HCT116 (cell line): ENCODE measurements at regions not wholly inside any gene's neighbourhood (a gene's known extent, or its start where the extent isn't known, plus 50 kb on each side); places are given as distances from the start of the nearest gene placed in this dataset.

Source experiments
- ATAC-seq: fragments of 200-7000 bp; cut with Tn5 transposase; 2 replicates; pipeline ENCODE4 v1.9.1; 2020; ENCODE audit warnings: mild to moderate bottlenecking, moderate library complexity
- BruUV-seq: library from RNA; stranded (reverse); fragments of 400-500 nt; replicated peaks from 2 replicates; lab custom pipeline; 2021; lab: Mats Ljungman, UMichigan
- CTCF ChIA-PET: fragments of 300-600 bp; sonication (Branson Sonifier 250); formaldehyde crosslinking; loops from one replicate; lab custom pipeline; 2021; ENCODE audit warnings: antibody characterized with exemption; lab: Charles Lee
- POLR2A ChIA-PET: fragments of 300-600, 350-600 bp; sonication (Branson Sonifier 250); formaldehyde crosslinking; loops from one replicate; lab custom pipeline; 2021; ENCODE audit warnings: antibody characterized with exemption; lab: Charles Lee
- RAD21 ChIA-PET, 2 experiments: fragments of 300-600 bp; sonication (Branson Sonifier 250); formaldehyde crosslinking; loops; one replicate each; lab custom pipeline; 2023; ENCODE audit warnings: low total read pairs in 2 of 2; ENCODE audit not compliant: uncharacterized antibody in 2 of 2, unreplicated experiment in 2 of 2, low non-redundant PET in 1 of 2; lab: Charles Lee
- DNase-seq: peaks from one replicate; pipeline ENCODE4 v3.0.0-alpha.2; 2010; ENCODE audit warnings: low read depth, low spot score
- H2AFZ ChIP-seq: fragments of 200-600 bp; shearing (Covaris generic), sonication (generic); 2 replicates; pipeline ENCODE4 v1.6.1; 2017; ENCODE audit warnings: low read depth, mixed run types, mixed read lengths, antibody characterized with exemption, low read length; ENCODE audit not compliant: poor library complexity, severe bottlenecking
- H3K27ac ChIP-seq: 2 replicates; pipeline ENCODE4 v1.5.1; 2012; ENCODE audit warnings: low read depth, low read length
- H3K27me3 ChIP-seq: fragments of 200-600 bp; sonication (generic); 2 replicates; pipeline ENCODE4 v1.6.1; 2016; ENCODE audit warnings: mixed run types, low read length, mixed read lengths; ENCODE audit not compliant: insufficient read depth
- H3K36me3 ChIP-seq, 2 experiments: fragments of 200-500 bp in 1 of 2; fragments of 200-600 bp in 1 of 2; sonication (Bioruptor generic) in 1 of 2; sonication (generic) in 1 of 2; 2 replicates each; pipeline versions ENCODE4 v1.5.1 to v1.6.1; 2014 to 2016; ENCODE audit warnings: low read length in 2 of 2, inconsistent platforms in 1 of 2, mixed read lengths in 1 of 2, mixed run types in 1 of 2; ENCODE audit not compliant: insufficient read depth in 2 of 2, control insufficient read depth in 1 of 2
- H3K4me1 ChIP-seq, 2 experiments: fragments of 200-600 bp in 1 of 2; sonication (generic) in 1 of 2; 2 replicates each; pipeline versions ENCODE4 v1.5.1 to v1.6.1; 2012 to 2017; ENCODE audit warnings: low read length in 2 of 2, inconsistent platforms in 1 of 2, mild to moderate bottlenecking in 1 of 2, mixed read lengths in 1 of 2, mixed run types in 1 of 2, moderate library complexity in 1 of 2; ENCODE audit not compliant: insufficient read depth in 2 of 2, control insufficient read depth in 1 of 2
- H3K4me2 ChIP-seq: fragments of 200-600 bp; sonication (generic); 2 replicates; pipeline ENCODE4 v1.6.1; 2017; ENCODE audit warnings: mixed run types, low read length, mixed read lengths
- H3K4me3 ChIP-seq, 2 experiments: fragments of 200-600 bp in 1 of 2; sonication (generic) in 1 of 2; replicated peaks in 1 of 2; 2 replicates each; pipeline ENCODE4 v1.5.1; 2011 to 2016; ENCODE audit warnings: low read length in 2 of 2, control low read depth in 1 of 2, low read depth in 1 of 2, mild to moderate bottlenecking in 1 of 2, mixed read lengths in 1 of 2, mixed run types in 1 of 2
- H3K79me2 ChIP-seq: fragments of 200-600 bp; sonication (generic); 2 replicates; pipeline ENCODE4 v1.6.1; 2017; ENCODE audit warnings: mild to moderate bottlenecking, mixed run types, low read length, moderate library complexity, mixed read lengths; ENCODE audit not compliant: insufficient read depth
- H3K9ac ChIP-seq: fragments of 200-600 bp; sonication (generic); 2 replicates; pipeline ENCODE4 v1.6.1; 2016; ENCODE audit warnings: low read length, mixed read lengths
- H3K9me2 ChIP-seq: fragments of 200-600 bp; sonication (generic), shearing (Covaris generic); 2 replicates; pipeline ENCODE4 v1.6.1; 2017; ENCODE audit warnings: mixed run types, mild to moderate bottlenecking, moderate library complexity; ENCODE audit not compliant: insufficient read depth
- H3K9me3 ChIP-seq, 2 experiments: fragments of 200-500 bp in 1 of 2; fragments of 200-600 bp in 1 of 2; sonication (Bioruptor generic) in 1 of 2; sonication (generic) in 1 of 2; 2 replicates each; pipeline ENCODE4 v1.6.1; 2014 to 2017; ENCODE audit warnings: low read length in 2 of 2, mixed read lengths in 2 of 2, inconsistent platforms in 1 of 2, low read depth in 1 of 2, mild to moderate bottlenecking in 1 of 2, mixed run types in 1 of 2, moderate library complexity in 1 of 2; ENCODE audit not compliant: control insufficient read depth in 1 of 2, insufficient read depth in 1 of 2
- H4K20me1 ChIP-seq: fragments of 200-600 bp; sonication (generic), shearing (Covaris generic); 2 replicates; pipeline ENCODE4 v1.6.1; 2017; ENCODE audit warnings: mixed run types, mild to moderate bottlenecking, moderate library complexity; ENCODE audit not compliant: insufficient read depth
- CBX3 ChIP-seq: IDR thresholded peaks from 2 replicates; pipeline ENCODE4 v1.6.1; 2012; ENCODE audit warnings: low read depth
- CEBPB ChIP-seq: IDR thresholded peaks from 2 replicates; pipeline ENCODE4 v1.6.1; 2012; ENCODE audit warnings: low read depth
- CTCF ChIP-seq, 3 experiments: fragments of 200-600 bp in 1 of 3; sonication (generic) in 1 of 3; IDR thresholded peaks in 2 of 3; conservative IDR thresholded peaks in 1 of 3; 2 replicates each; pipeline ENCODE4 v1.5.1; 2012 to 2017; ENCODE audit warnings: low read depth in 2 of 3, low read length in 2 of 3, antibody characterized with exemption in 1 of 3, borderline replicate concordance in 1 of 3, control low read depth in 1 of 3, mild to moderate bottlenecking in 1 of 3, mixed read lengths in 1 of 3, mixed run types in 1 of 3, moderate library complexity in 1 of 3; ENCODE audit not compliant: insufficient read depth in 1 of 3
- EGR1 ChIP-seq: IDR thresholded peaks from 2 replicates; pipeline ENCODE4 v1.6.1; 2012; ENCODE audit warnings: low read depth
- ELF1 ChIP-seq: IDR thresholded peaks from 2 replicates; pipeline ENCODE4 v1.6.1; 2012; ENCODE audit warnings: low read depth, borderline replicate concordance
- EZH2 ChIP-seq: fragments of 200-600 bp; sonication (generic); IDR thresholded peaks from 2 replicates; pipeline ENCODE4 v1.6.1; 2017; ENCODE audit warnings: antibody characterized with exemption, mixed run types
- FOSL1 ChIP-seq: IDR thresholded peaks from 2 replicates; pipeline ENCODE4 v1.6.1; 2012; ENCODE audit warnings: low read depth
- JUND ChIP-seq: IDR thresholded peaks from 2 replicates; pipeline ENCODE4 v1.6.1; 2012
- MAX ChIP-seq: IDR thresholded peaks from 2 replicates; pipeline ENCODE4 v1.6.1; 2012
- POLR2A ChIP-seq: IDR thresholded peaks from 2 replicates; pipeline ENCODE4 v1.7.0; 2011; ENCODE audit warnings: borderline replicate concordance; ENCODE audit not compliant: insufficient read depth, insufficient read length; ENCODE audit errors: extremely low read depth
- POLR2AphosphoS5 ChIP-seq: IDR thresholded peaks from 2 replicates; pipeline ENCODE4 v1.6.1; 2011; ENCODE audit warnings: mild to moderate bottlenecking, low read depth, low read length, moderate library complexity
- RAD21 ChIP-seq: IDR thresholded peaks from 2 replicates; pipeline ENCODE4 v1.6.1; 2012; ENCODE audit warnings: low read depth, mild to moderate bottlenecking
- SP1 ChIP-seq: IDR thresholded peaks from 2 replicates; pipeline ENCODE4 v1.6.1; 2012; ENCODE audit warnings: low read depth
- TCF7L2 ChIP-seq: IDR thresholded peaks from 2 replicates; pipeline ENCODE4 v1.7.0; 2011; ENCODE audit warnings: borderline replicate concordance, inconsistent platforms; ENCODE audit not compliant: insufficient read depth, insufficient read length; ENCODE audit errors: extremely low read depth
- YY1 ChIP-seq: IDR thresholded peaks from 2 replicates; pipeline ENCODE4 v1.6.1; 2011; ENCODE audit warnings: low read length, low read depth, moderate library complexity, mild to moderate bottlenecking; ENCODE audit not compliant: insufficient replicate concordance; ENCODE audit errors: extremely low read depth
- ZBTB33 ChIP-seq: IDR thresholded peaks from 2 replicates; pipeline ENCODE4 v1.6.1; 2011; ENCODE audit warnings: mild to moderate bottlenecking, low read length, moderate library complexity; ENCODE audit not compliant: insufficient replicate concordance; ENCODE audit errors: extremely low read depth
- ZFX ChIP-seq: fragments of 450-650 bp; IDR thresholded peaks from 2 replicates; pipeline ENCODE4 v1.6.1; 2017
- ZNF274 ChIP-seq: fragments of 200-500 bp; sonication (Bioruptor generic); IDR thresholded peaks from 2 replicates; pipeline ENCODE4 v1.6.1; 2014; ENCODE audit warnings: mild to moderate bottlenecking, low read depth, low read length, inconsistent platforms
- intact Hi-C: fragments of 100-400 bp; cut with micrococcal nuclease; formaldehyde crosslinking; loops from 2 replicates; pipeline ENCODE4 v1.10.0; 2022
- TF ChIP-seq, protein P1 (sequence below): IDR thresholded peaks from 2 replicates; pipeline ENCODE4 v1.6.1; 2012

DNA sequence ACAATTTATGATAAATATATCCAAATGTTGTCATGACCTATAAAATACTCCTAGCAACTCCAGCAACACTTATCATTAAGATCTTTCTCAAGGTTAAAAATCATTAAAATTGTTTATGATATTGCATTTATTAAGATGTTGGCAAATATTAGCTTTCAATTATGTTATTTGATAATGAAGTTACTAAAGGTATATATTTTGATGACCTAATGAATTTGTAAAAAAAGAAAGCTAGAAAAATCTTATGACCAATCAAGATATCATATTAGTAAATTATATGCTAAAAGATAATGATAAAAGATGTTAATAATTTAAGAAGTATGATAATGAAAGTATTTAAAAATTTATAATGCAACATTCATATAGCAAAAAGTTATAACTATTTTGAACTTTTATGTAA, 66.3 kb upstream of the RAB18 start:
- Histone ChIP-seq H3K4me1 (no peaks in the 10 kb centered on the region), H3K9me3 (no peaks in the 10 kb centered on the region), H3K9me2 (no peaks in the 10 kb centered on the region), H3K27ac (no peak overlapping the region), H3K4me3 (no peak overlapping the region), H3K27me3 (no peaks in the 10 kb centered on the region)
- ChIA-PET RAD21 (no interaction called here), CTCF (interaction anchor here (1.0 kb wide), 1 partner anchor 68 kb away, joined by 3 read pairs; no protein-coding TSS in a partner anchor), POLR2A (no interaction called here)
- no TSS peak for BruUV-seq
- no peak for ATAC-seq
- no peak for TF ChIP-seq TCF7L2
- TF ChIP-seq ZBTB33, result no peak
- no peak for TF ChIP-seq JUND
- no peak for TF ChIP-seq ELF1
- no peak for TF ChIP-seq YY1
- TF ChIP-seq MAX, result no peak
- no peak for TF ChIP-seq EZH2
- TF ChIP-seq POLR2AphosphoS5, result no peak
- no peak for TF ChIP-seq CBX3
- no peak for TF ChIP-seq CTCF (IDR thresholded peaks at IDR 0.05 in 2 of 3, conservative IDR thresholded peaks at IDR 0.05 in 1 of 3; ENCODE audit: borderline replicate concordance in 1 of 3, insufficient read depth in 1 of 3, low read depth in 2 of 3, low read length in 2 of 3)
- TF ChIP-seq CEBPB, result no peak
- no peak for TF ChIP-seq ZFX
- TF ChIP-seq, protein P1, sequence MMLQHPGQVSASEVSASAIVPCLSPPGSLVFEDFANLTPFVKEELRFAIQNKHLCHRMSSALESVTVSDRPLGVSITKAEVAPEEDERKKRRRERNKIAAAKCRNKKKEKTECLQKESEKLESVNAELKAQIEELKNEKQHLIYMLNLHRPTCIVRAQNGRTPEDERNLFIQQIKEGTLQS, result no peak
- no peak for TF ChIP-seq ZNF274
- TF ChIP-seq EGR1, result no peak
- no peak for TF ChIP-seq POLR2A
- no peak for TF ChIP-seq FOSL1
- no peak for TF ChIP-seq RAD21
- TF ChIP-seq SP1, result no peak
- TF ChIP-seq, all 23 proteins: peak for 0
- no peaks in the 10 kb centered on the region for H3K36me3 ChIP-seq
- no peaks in the 10 kb centered on the region for H3K79me2 ChIP-seq
- no peak overlapping the region for H2AFZ ChIP-seq
- no peaks in the 10 kb centered on the region for H4K20me1 ChIP-seq
- no peak overlapping the region for H3K9ac ChIP-seq
- no peak for DNase-seq
- H3K4me2 ChIP-seq, result no peak overlapping the region
- intact Hi-C loops, result no loop called here
